H54 (cell line): ENCODE measurements at regions not wholly inside any gene's neighbourhood (a gene's known extent, or its start where the extent isn't known, plus 50 kb on each side); places are given as distances from the start of the nearest gene placed in this dataset.

Source experiments
- DNase-seq: peaks from one replicate; pipeline ENCODE4 v3.0.0; 2011; ENCODE audit warnings: low spot score, mixed read lengths; ENCODE audit not compliant: insufficient read length
- FAIRE-seq: peaks from 3 replicates; lab custom pipeline; 2011; peaks lifted over from hg19 to GRCh38; lab: Jason Lieb, UNC
- POLR2A ChIP-seq: IDR thresholded peaks from 2 replicates; pipeline ENCODE4 v1.6.1; 2011; ENCODE audit warnings: low read depth, mild to moderate bottlenecking, low read length

DNA sequence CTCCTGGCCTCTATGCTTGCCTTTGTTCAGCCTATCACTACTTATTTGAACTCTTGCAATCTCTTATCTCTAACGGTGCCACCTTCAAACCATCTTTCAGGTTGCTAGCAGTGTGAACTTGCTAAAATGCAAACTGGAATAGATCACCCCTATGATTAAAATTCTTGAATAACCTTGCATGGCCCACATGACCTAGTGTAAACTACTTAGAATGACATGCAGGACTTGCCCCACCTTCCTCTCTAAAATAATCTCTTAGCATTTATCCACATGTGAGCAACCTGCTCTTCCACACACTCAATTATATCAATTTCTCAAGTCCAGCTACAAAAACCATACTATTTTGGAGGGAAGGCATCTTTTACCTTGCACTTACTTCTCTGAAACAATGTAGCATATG is 137.6 kb downstream of the ETAA1 start:
- FAIRE-seq (no peak), DNase-seq (no peak)
- TF ChIP-seq POLR2A = no peak

DNA sequence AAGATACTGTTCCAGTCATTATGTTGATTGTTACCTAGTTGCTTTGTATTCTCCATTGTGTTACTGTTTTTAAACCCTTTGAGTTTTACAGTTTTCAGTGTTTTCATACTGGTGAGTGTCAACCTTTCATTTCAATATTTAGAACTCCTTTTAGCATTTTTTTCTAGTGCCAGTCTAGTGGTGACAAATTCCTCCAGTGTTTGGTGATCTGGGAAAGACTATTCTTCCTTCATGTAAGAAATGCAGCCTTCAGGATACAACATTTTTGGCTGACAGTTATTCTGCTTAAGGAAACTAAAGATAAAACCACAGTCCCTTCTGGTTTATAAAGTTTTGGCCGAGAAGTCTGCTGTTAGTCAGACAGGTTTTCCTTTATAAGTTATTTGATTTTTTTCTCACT is 143.8 kb downstream of the ETAA1 start:
- DNase-seq (no peak), FAIRE-seq (no peak)
- TF ChIP-seq POLR2A = no peak

DNA sequence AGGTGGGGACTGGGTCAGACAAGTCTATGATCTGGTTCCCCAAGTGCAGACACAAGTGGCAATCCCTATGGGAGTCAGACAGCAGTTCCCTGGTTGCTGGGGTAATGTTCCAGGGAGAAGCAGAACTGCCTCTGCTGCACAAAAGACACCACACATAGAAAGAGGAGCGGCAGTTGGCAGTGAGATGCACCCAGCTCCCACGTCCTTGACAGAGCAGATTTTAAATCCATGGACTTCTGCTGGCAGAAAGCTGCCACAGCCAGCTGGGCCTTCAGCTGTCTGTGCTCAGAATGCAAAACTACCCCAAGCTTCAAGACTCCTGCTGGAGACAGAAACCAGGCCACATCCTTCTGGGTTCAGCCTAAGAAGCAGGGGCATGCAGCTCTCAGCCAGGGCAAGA is 147.2 kb downstream of the ETAA1 start:
- no peak for TF ChIP-seq POLR2A
- DNase-seq = no peak
- no peak for FAIRE-seq

DNA sequence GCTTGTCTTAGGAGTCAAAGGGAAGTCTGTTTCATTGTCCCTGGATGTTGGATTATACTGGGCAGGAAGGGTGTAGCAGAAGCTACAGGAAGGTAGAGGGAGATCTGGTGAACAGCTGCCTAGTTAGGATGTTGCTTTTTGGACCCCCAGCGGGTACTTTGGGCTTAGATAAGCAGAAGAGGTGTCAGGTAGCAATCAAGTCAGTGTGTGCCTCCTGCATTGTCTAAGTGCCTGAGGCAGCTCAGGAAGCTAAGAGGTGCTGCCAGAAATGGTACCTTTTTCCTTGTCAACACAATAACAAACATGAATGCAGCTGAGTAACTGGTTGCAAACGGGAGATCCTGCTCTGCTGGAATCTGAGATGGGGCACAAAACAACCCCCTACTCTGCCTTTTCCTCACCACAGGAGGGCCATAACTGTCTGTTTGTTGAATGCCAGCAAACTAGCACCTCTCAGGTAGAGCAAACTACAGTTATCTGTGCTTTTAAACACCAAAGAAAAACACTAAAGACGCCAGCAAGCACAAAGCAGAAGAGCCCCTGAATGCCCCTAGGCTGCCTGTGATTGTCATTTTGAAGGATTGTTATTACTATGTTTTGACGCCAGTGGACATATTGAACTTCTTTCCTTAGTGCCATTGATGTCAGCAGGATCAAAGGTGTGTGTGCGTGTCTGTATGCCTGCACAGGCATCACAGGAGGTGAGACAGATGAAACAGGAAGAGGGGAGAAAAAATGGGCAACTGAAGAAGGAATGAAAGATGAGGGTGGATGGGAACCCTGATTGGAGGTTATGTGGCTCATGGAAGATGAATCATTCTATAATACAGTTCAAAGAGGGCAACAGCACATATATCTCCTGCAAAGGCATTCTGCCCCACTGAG is 151.4 kb downstream of the ETAA1 start:
- DNase-seq = no peak
- FAIRE-seq = no peak
- no peak for TF ChIP-seq POLR2A

DNA sequence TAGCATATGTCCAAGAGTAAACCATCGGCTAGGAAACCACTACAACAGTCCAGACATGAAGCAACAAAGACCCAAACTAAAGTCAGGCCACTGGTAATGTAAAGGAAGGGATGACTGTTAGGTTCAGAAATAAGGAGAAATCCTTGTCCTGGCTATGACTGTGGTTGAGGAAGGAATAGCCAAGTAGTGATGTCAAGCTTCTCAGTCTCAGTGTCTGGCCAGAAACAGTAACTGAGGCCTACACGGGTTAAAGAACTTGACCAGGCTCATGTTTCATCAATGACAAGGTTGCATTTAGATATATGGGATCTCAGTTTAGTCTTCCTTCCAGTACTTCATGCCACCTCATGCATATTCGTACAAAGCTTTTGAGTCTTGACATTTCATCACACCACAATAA is 162.0 kb downstream of the ETAA1 start:
- TF ChIP-seq POLR2A = no peak

DNA sequence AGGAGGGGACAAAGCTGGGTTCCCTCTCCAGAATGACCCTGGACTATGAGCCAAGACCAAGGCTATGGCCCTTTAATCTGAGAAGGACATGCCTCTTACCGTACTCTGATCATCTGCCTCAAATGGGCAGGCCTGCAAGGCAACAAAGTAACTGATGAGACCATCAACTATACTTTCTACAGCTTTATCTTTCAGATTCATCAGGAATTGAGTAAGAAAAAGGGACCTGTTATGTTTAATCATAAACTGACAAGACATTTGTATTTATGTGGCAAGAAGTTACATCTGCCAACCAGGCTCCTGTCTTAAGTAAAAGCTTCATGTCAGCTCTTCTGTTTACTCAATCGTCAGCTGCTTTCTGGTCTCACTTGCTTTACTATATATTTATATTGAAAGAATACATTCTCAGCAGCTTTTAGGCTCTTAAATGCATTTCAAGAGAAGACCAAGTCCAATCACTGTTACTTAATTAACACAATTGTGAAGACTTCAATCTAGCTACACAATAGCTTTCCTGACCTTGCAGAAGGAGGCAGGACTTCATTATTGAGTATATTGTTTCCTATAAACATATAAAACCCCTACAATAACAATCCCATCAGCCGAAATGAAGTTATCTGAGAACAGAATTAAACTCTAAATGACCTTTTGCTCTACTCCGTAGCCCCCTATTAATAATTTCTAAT is 163.8 kb downstream of the ETAA1 start:
- FAIRE-seq = no peak
- TF ChIP-seq POLR2A = no peak
- no peak for DNase-seq

More for the DNA sequence above, 162.0 kb downstream of the ETAA1 start:
- DNase-seq (no peak), FAIRE-seq (no peak)

DNA sequence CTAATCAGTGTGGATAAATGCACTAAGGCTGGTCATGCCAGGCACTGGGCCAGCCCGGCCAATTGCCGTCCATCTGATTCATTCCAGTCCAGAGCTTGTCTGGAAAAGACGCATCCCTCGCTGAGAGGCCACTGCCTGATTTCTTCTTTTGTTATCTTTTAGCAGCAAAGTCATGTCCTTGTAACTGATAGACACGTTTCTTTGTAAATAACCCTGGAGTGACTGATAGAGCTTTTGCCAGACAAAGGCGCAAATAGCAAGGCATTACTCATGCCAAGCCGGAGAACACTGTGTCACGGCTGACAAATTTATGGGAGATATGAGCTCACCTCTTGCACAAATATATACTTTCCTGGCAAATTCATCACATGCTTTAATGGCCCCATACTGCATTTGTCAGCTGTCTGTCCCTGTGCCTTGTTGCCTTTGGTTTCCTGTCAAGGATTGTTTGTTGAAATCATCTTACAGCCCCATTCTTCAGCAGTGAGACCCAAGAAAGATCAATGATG is 164.4 kb downstream of the ETAA1 start:
- no peak for DNase-seq
- no peak for TF ChIP-seq POLR2A
- peak; percentile 43 for FAIRE-seq

DNA sequence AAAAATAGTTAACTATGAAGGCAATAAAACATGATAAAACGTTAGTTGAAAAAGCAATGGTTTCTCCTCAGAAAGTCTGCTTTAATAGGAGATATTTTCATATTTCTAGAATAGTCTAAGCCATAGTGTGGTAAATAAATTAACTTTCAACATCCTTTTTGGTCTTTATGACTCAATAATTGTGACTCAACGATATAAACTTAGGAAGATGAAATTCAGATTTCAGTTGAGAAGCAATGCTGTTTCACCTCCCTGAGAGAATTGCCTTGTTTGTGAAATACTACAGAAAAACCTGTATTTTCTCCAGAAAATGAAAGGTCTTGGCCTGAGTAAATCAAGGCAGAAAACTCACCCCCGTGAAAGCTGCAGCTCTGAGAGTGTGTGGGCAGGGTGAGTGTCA is 166.9 kb downstream of the ETAA1 start:
- FAIRE-seq (no peak), DNase-seq (no peak)
- TF ChIP-seq POLR2A = no peak

DNA sequence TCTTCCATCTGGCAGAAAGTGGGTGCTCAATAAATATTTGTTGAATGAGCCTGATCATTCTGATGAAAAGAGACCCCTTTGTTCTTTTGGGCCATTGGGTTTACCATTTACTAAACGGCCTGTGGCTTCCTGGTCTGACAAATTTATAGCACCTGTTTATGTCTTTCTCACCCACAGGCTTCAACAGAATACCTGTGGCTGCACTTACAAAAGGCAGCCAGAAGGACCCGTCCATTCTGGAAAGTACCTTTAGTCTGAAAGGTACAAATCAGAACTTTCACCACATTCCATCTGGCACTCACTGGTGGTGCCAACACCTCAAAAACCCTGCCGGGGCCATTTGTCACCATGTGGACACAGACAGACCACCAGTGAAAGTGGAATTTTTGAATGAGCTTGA is 167.5 kb downstream of the ETAA1 start:
- DNase-seq = no peak
- no peak for FAIRE-seq
- TF ChIP-seq POLR2A = no peak

DNA sequence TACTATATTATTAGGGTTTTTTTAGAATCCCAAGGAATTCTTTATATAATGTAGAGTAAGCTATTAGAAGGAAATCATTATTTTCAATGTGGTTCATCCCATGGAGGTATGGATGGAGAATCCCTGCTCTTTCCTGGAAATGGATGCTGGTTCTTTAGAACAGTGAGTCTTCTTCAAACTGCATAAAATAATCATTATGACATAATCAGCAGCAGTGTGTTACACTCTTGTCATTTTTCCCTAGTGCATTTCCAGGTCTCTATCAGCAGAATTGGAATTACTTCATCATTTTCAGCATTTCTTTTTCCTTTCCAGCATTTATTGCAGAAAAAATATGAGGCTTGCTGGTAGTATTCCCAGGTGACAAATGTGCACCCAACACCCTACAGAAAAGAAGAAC is 168.1 kb downstream of the ETAA1 start:
- no peak for FAIRE-seq

DNA sequence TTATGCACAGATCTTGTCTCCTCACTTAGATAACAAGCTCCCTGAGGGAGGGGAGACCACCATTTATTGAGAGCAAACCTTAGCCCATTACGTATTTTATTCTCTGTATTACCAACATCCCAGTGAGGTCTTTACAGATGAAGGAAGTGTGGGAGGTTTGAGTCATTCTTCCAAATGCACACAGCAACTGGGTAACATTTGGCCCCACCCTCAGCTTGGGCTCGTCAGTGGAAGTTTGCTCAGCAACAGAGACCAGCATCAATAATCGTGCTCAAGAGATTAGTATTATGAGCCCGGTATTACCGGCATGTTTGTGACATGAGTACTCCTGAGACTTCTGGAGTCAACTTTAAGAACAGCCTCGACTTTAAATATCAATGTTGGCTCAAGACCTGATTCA is 168.6 kb downstream of the ETAA1 start:
- TF ChIP-seq POLR2A = no peak
- DNase-seq (no peak), FAIRE-seq (no peak)

More for the DNA sequence above, 168.1 kb downstream of the ETAA1 start:
- no peak for TF ChIP-seq POLR2A
- no peak for DNase-seq

DNA sequence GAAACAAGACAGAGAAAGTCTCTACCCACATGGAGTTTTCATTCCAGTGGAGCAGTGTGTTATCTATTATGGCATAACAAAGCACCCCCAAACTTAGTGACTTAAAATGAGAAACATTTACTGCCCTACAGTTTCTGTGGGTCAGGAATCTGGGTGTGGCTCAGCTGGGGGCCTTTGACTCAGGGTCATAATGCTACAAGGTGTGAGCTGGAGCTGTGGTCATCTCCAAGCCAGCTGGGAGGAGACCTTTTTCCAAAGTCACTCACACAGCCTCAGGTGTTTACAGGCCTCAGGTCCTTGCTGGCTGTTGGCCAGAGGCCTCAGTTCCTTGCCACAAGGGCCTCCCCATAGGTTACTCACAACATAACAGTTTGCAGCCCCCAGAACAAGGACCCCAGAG is 169.2 kb downstream of the ETAA1 start:
- FAIRE-seq = no peak

DNA sequence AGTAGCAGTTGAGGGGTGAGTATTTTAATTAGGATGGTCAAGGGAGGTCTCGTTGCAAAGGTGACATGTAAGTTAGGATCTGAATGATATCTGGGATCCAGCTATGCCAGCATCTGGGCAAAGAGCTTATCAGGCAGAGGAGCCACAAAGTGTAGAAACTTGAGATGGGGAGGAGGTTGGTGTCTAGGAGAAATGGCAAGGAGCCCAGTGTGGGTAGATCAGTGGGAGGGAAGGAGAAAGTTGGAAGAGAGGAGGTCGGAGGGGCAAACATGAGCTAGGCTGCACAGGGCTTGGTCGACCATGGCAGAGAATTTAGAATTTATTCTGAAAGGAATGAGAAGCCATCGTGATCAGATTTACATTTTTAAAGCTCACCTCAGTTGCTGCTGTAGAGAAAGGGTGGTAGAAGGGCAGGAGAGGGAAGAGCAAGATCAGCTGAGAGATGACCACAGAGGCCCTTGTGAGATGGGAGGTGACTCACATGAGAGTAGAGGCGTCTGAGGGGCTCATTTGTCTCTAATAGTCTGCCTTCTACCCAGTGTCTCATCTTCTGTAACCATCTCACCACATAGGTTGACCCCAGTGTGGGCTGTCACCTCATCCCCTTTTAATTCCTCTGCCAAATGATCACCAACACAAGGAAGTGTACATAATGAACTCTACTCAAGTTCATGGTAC is 170.0 kb downstream of the ETAA1 start:
- DNase-seq = no peak
- no peak for FAIRE-seq
- no peak for TF ChIP-seq POLR2A

More for the DNA sequence above, 169.2 kb downstream of the ETAA1 start:
- DNase-seq = no peak
- TF ChIP-seq POLR2A = no peak

DNA sequence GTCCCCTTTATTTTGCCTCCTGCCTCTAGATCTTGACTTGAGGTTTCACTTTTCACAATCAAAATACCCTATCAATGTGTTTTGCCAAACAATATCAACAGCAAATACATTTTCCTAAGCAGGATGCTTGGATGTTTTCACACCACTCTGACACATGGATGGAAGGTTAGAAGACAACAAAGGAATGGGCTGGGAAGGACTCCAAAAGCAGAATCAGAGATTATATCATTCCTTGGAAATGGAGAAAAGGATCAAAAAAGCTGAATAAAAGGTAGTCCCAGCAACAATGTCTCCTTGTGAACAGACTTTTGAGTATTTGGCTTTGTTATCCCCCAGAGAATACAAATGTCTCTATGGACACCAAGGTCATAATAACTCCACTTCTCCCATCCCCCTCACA is 170.8 kb downstream of the ETAA1 start:
- FAIRE-seq (no peak), DNase-seq (no peak)
- no peak for TF ChIP-seq POLR2A
